PC-9 (cell line): ENCODE measurements at regions not wholly inside any gene's neighbourhood (a gene's known extent, or its start where the extent isn't known, plus 50 kb on each side); places are given as distances from the start of the nearest gene placed in this dataset.
A peak's percentile ranks its signal among the peaks of the same experiment; 100 is the strongest.

Experiments used
- BruUV-seq: library from RNA; stranded (reverse); fragments of 400-500 nt; replicated peaks from 2 replicates; lab custom pipeline; 2021; lab: Mats Ljungman, UMichigan
- CTCF ChIA-PET: fragments of 300-600 bp; sonication (Branson Sonifier 250); formaldehyde crosslinking; loops from one replicate; lab custom pipeline; 2022; ENCODE audit warnings: antibody characterized with exemption; lab: Charles Lee
- POLR2A ChIA-PET: fragments of 300-600 bp; sonication (Branson Sonifier 250); formaldehyde crosslinking; loops from one replicate; lab custom pipeline; 2022; ENCODE audit warnings: antibody characterized with exemption; ENCODE audit not compliant: unreplicated experiment; lab: Charles Lee
- DNase-seq, 2 experiments: peaks; one replicate each; pipeline versions ENCODE4 v3.0.0 to v3.0.0-alpha.2; 2015 to 2022; ENCODE audit warnings: mixed read lengths in 1 of 2
- H2AFZ ChIP-seq: fragments of 200-600 bp; sonication (generic); 2 replicates; pipeline ENCODE4 v1.8.1; 2017; ENCODE audit warnings: antibody characterized with exemption
- H3F3A ChIP-seq: fragments of 200-600 bp; sonication (generic); 2 replicates; pipeline ENCODE4 v1.8.1; 2017; ENCODE audit warnings: antibody characterized with exemption, mild to moderate bottlenecking, low read depth; ENCODE audit not compliant: insufficient read depth
- H3K27ac ChIP-seq: fragments of 200-600 bp; sonication (generic); 2 replicates; pipeline ENCODE4 v1.6.1; 2016; ENCODE audit warnings: mixed run types
- H3K27me3 ChIP-seq: fragments of 200-600 bp; sonication (generic); 2 replicates; pipeline ENCODE4 v1.6.1; 2016; ENCODE audit warnings: low read depth, mixed run types; ENCODE audit not compliant: insufficient read depth
- H3K36me3 ChIP-seq: fragments of 200-600 bp; sonication (generic); 2 replicates; pipeline ENCODE4 v1.6.1; 2016; ENCODE audit warnings: low read depth, mixed run types
- H3K4me1 ChIP-seq: fragments of 200-600 bp; sonication (generic); replicated peaks from 2 replicates; pipeline ENCODE4 v1.6.1; 2016; ENCODE audit warnings: mixed run types; ENCODE audit not compliant: insufficient read depth
- H3K4me2 ChIP-seq: fragments of 200-600 bp; sonication (generic); 2 replicates; pipeline ENCODE4 v1.6.1; 2017; ENCODE audit warnings: mixed run types
- H3K4me3 ChIP-seq: fragments of 200-600 bp; sonication (generic); 2 replicates; pipeline ENCODE4 v1.6.1; 2016; ENCODE audit warnings: mixed run types
- H3K79me2 ChIP-seq: fragments of 200-600 bp; sonication (generic); 2 replicates; pipeline ENCODE4 v1.6.1; 2017; ENCODE audit warnings: low read depth, mixed run types
- H3K9me2 ChIP-seq: fragments of 200-600 bp; sonication (generic); 2 replicates; pipeline ENCODE4 v1.8.1; 2017; ENCODE audit warnings: mild to moderate bottlenecking; ENCODE audit not compliant: insufficient read depth
- H3K9me3 ChIP-seq: fragments of 200-600 bp; sonication (generic); 2 replicates; pipeline ENCODE4 v1.8.1; 2016; ENCODE audit warnings: low read depth; ENCODE audit not compliant: insufficient read depth
- H4K20me1 ChIP-seq: fragments of 200-600 bp; sonication (generic); 2 replicates; pipeline ENCODE4 v1.8.1; 2017; ENCODE audit not compliant: insufficient read depth
- EZH2 ChIP-seq: fragments of 200-600 bp; sonication (generic); IDR thresholded peaks from 2 replicates; pipeline ENCODE4 v1.8.0; 2017; ENCODE audit warnings: antibody characterized with exemption, low read depth
- intact Hi-C: fragments of 100-400 bp; cut with micrococcal nuclease; formaldehyde crosslinking; loops from one replicate; pipeline ENCODE4 v1.10.0; 2022; ENCODE audit not compliant: unreplicated experiment
- TF ChIP-seq, protein P1 (sequence below): fragments of 200-600 bp; sonication (generic); conservative IDR thresholded peaks from 2 replicates; pipeline ENCODE4 v1.6.1; 2017; ENCODE audit warnings: mixed run types, antibody characterized with exemption, mild to moderate bottlenecking, moderate library complexity

DNA sequence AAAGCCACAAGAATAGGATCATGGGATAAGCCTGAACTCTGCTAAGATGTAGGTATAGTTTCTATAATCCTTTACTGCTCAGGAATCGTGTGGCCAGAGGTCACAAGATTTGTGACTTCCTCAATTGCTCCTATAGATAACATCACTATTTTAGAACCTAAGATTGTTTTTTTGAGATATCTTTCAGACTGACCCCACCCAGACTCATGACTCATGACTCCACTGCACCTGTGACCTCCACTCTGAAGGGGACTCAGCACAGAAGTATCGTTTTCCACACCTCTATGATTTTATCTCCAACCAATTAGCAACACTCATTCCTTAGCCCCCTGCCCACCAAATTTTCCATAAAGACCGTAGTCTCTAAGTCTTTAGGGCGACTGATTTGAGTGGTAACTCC lies 124.5 kb upstream of the KCNK1 start:
- no peak overlapping the region for H3K27ac ChIP-seq
- H2AFZ ChIP-seq, result no peak overlapping the region
- H3K36me3 ChIP-seq, result no peaks in the 10 kb centered on the region
- no TSS peak for BruUV-seq
- H4K20me1 ChIP-seq, result no peaks in the 10 kb centered on the region
- DNase-seq, result peak in 1 of 2 experiments; percentile 9
- ChIA-PET CTCF (no interaction called here), POLR2A (no interaction called here)
- H3K79me2 ChIP-seq, result no peaks in the 10 kb centered on the region
- H3F3A ChIP-seq, result no peaks in the 10 kb centered on the region
- TF ChIP-seq, protein P1, sequence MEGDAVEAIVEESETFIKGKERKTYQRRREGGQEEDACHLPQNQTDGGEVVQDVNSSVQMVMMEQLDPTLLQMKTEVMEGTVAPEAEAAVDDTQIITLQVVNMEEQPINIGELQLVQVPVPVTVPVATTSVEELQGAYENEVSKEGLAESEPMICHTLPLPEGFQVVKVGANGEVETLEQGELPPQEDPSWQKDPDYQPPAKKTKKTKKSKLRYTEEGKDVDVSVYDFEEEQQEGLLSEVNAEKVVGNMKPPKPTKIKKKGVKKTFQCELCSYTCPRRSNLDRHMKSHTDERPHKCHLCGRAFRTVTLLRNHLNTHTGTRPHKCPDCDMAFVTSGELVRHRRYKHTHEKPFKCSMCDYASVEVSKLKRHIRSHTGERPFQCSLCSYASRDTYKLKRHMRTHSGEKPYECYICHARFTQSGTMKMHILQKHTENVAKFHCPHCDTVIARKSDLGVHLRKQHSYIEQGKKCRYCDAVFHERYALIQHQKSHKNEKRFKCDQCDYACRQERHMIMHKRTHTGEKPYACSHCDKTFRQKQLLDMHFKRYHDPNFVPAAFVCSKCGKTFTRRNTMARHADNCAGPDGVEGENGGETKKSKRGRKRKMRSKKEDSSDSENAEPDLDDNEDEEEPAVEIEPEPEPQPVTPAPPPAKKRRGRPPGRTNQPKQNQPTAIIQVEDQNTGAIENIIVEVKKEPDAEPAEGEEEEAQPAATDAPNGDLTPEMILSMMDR, result no peak
- no peak for TF ChIP-seq EZH2
- no peak overlapping the region for H3K4me3 ChIP-seq
- H3K4me1 ChIP-seq, result 0 out of 2 replicates have a peak, but pooled peaks cover 4% of the 10 kb centered on the region
- intact Hi-C loops, result no loop called here
- no peaks in the 10 kb centered on the region for H3K27me3 ChIP-seq
- H3K4me2 ChIP-seq, result no peak overlapping the region
- peaks cover 14% of the 10 kb centered on the region; the same call in 1 of the 2 replicates for H3K9me3 ChIP-seq
- H3K9me2 ChIP-seq, result no peaks in the 10 kb centered on the region

DNA sequence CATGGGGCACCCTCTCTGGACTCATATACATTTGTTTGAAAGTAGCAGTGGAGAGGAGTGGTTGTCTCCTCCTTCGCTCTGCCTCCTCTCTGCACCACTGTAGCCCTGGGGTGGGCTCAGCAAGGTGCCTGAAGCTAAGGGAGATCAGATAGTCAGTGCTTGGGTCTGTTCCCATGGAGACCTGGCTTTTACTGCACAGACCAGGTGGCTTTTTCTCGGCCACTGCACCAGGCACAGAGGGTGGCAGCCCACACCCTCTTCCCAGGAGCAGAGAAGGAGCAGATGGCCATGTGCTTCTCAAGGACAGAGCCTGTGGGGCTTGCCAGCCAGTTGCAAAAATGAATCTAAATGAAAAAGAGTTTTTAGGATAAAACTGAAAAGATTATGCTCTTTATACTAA lies 123.4 kb upstream of the KCNK1 start:
- Histone ChIP-seq H3K36me3 (no peaks in the 10 kb centered on the region), H3F3A (no peaks in the 10 kb centered on the region), H3K27ac (no peak overlapping the region), H3K79me2 (no peaks in the 10 kb centered on the region), H3K27me3 (no peaks in the 10 kb centered on the region), H3K9me2 (no peaks in the 10 kb centered on the region), H3K4me2 (no peak overlapping the region), H4K20me1 (no peaks in the 10 kb centered on the region), H3K4me3 (no peak overlapping the region), H3K9me3 (peaks cover 14% of the 10 kb centered on the region; the same call in 1 of the 2 replicates), H3K4me1 (0 out of 2 replicates have a peak, but pooled peaks cover 4% of the 10 kb centered on the region), H2AFZ (no peak overlapping the region)
- intact Hi-C loops, result no loop called here
- CTCF ChIA-PET, result no interaction called here
- no TSS peak for BruUV-seq
- TF ChIP-seq, protein P1, result no peak
- DNase-seq, result no peak
- POLR2A ChIA-PET, result no interaction called here

DNA sequence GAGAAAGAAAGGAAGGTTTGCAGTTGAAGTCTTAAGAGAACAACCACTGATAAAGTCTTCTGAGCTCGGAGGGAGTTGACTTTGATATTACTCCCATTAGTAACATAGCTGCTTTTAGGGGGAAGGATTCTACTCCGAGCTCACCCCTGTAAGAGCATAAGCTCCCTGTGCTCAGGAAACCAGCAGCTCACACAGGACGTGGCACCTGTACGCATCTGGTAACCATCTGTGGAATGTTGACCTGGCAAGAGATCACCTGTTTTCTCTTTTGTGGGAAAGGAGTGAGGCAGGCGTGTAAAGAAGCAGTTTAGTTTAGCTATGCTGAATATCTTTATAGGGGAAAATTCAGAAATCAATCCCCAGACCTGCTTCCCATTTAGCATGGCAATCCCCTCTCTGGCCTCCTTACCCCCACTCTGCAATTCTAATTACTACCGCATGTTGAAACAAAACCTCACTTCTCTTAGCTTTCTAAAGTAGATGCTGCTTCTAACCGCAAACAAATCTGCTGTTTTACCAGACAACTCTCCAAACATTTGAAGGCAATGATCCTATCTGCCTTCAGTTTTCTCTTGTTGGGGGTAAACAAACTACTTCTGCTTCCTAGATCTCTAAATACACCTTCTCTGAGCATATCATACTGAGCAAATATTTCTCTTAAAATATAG lies 121.8 kb upstream of the KCNK1 start:
- H3K4me1 ChIP-seq, result 0 out of 2 replicates have a peak, but pooled peaks cover 4% of the 10 kb centered on the region
- no peak overlapping the region for H3K4me2 ChIP-seq
- H4K20me1 ChIP-seq, result no peaks in the 10 kb centered on the region
- BruUV-seq, result no TSS peak
- no peak for TF ChIP-seq EZH2
- TF ChIP-seq, protein P1, result no peak
- H3K27ac ChIP-seq, result no peak overlapping the region
- H3K36me3 ChIP-seq, result no peaks in the 10 kb centered on the region
- ChIA-PET POLR2A (interaction anchor here (0.7 kb wide), 1 partner anchor 1123 kb away, joined by 6 read pairs; no protein-coding TSS in a partner anchor), CTCF (no interaction called here)
- H2AFZ ChIP-seq, result no peak overlapping the region
- no peaks in the 10 kb centered on the region for H3K27me3 ChIP-seq
- H3F3A ChIP-seq, result no peaks in the 10 kb centered on the region
- no peaks in the 10 kb centered on the region for H3K79me2 ChIP-seq
- peaks cover 14% of the 10 kb centered on the region; the same call in 1 of the 2 replicates for H3K9me3 ChIP-seq
- intact Hi-C loops, result no loop called here
- no peak for DNase-seq
- no peaks in the 10 kb centered on the region for H3K9me2 ChIP-seq
- no peak overlapping the region for H3K4me3 ChIP-seq
